ENCODE measurements at regions not wholly inside any gene's neighbourhood (a gene's known extent, or its start where the extent isn't known, plus 50 kb on each side); places are given as distances from the start of the nearest gene placed in this dataset.

- no peak for TF ChIP-seq EGR1 (IDR thresholded peaks at IDR 0.05; ENCODE audit: borderline replicate concordance, low read depth, low read length)
- TF ChIP-seq, protein P1, sequence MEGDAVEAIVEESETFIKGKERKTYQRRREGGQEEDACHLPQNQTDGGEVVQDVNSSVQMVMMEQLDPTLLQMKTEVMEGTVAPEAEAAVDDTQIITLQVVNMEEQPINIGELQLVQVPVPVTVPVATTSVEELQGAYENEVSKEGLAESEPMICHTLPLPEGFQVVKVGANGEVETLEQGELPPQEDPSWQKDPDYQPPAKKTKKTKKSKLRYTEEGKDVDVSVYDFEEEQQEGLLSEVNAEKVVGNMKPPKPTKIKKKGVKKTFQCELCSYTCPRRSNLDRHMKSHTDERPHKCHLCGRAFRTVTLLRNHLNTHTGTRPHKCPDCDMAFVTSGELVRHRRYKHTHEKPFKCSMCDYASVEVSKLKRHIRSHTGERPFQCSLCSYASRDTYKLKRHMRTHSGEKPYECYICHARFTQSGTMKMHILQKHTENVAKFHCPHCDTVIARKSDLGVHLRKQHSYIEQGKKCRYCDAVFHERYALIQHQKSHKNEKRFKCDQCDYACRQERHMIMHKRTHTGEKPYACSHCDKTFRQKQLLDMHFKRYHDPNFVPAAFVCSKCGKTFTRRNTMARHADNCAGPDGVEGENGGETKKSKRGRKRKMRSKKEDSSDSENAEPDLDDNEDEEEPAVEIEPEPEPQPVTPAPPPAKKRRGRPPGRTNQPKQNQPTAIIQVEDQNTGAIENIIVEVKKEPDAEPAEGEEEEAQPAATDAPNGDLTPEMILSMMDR (IDR thresholded peaks at IDR 0.05; ENCODE audit: control extremely low read depth in 1 of 3, insufficient read depth in 1 of 3, low read depth in 1 of 3, low read length in 3 of 3) = no peak
- TF ChIP-seq, protein P2, sequence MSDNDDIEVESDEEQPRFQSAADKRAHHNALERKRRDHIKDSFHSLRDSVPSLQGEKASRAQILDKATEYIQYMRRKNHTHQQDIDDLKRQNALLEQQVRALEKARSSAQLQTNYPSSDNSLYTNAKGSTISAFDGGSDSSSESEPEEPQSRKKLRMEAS (IDR thresholded peaks at IDR 0.05) = no peak
- no peak for TF ChIP-seq ATF2 (IDR thresholded peaks at IDR 0.05; ENCODE audit: low read length)
- no peak for TF ChIP-seq GTF2F1 (IDR thresholded peaks at IDR 0.05; ENCODE audit: borderline replicate concordance, low read depth, low read length)
- TF ChIP-seq EZH2 (IDR thresholded peaks at IDR 0.05; ENCODE audit: low read depth, low read length, severe bottlenecking) = no peak
- TF ChIP-seq JUN (IDR thresholded peaks at IDR 0.05; ENCODE audit: low read depth, low read length) = no peak
- no peak for TF ChIP-seq POLR2A (IDR thresholded peaks at IDR 0.05; ENCODE audit: control extremely low read depth in 1 of 2, low read depth in 2 of 2, low read length in 2 of 2)
- TF ChIP-seq POLR2AphosphoS5 (IDR thresholded peaks at IDR 0.05; ENCODE audit: low read depth, low read length) = no peak
- no peak for TF ChIP-seq ATF3 (IDR thresholded peaks at IDR 0.05; ENCODE audit: insufficient read depth, low read depth, low read length)
- no peak for TF ChIP-seq SIN3A (conservative IDR thresholded peaks at IDR 0.05 in 1 of 2, IDR thresholded peaks at IDR 0.05 in 1 of 2; ENCODE audit: low read depth in 1 of 2, low read length in 2 of 2)
- no peak for TF ChIP-seq TCF12 (IDR thresholded peaks at IDR 0.05; ENCODE audit: low read depth, low read length)
- TF ChIP-seq TAF1 (IDR thresholded peaks at IDR 0.05; ENCODE audit: low read depth, low read length) = no peak
- no peak for TF ChIP-seq JUND (IDR thresholded peaks at IDR 0.05; ENCODE audit: low read length)
Measured at GRCh38 chr9:79170643-79171042, 401.1 kb upstream of the TLE4 start.
